Natural killer cell (primary cell): ENCODE measurements at regions not wholly inside any gene's neighbourhood (a gene's known extent, or its start where the extent isn't known, plus 50 kb on each side); places are given as distances from the start of the nearest gene placed in this dataset.

Source experiments
- ATAC-seq, 3 donors: fragments of 150-1000 bp in 2 of 3; fragments of 200-7000 bp in 1 of 3; cut with Tn5 transposase; 1 replicate in 1 of 3; 2 replicates in 2 of 3; pipeline ENCODE4 v1.10.0; 2021; ENCODE audit warnings: mild to moderate bottlenecking in 2 of 3, moderate library complexity in 2 of 3
- DNase-seq, 2 donors: peaks; one replicate each; pipeline versions ENCODE4 v3.0.0 to v3.0.0-alpha.2; 2013 to 2021; ENCODE audit warnings: mixed read lengths in 1 of 2
- H3K27ac ChIP-seq: one replicate; pipeline ENCODE4 v1.5.1; 2013; ENCODE audit warnings: mild to moderate bottlenecking, low read length
- H3K27me3 ChIP-seq: one replicate; pipeline ENCODE4 v1.6.1; 2013; ENCODE audit warnings: low read length; ENCODE audit not compliant: control insufficient read depth, insufficient read depth
- H3K36me3 ChIP-seq: one replicate; pipeline ENCODE4 v1.6.1; 2013; ENCODE audit warnings: low read length; ENCODE audit not compliant: control insufficient read depth, insufficient read depth
- H3K4me1 ChIP-seq: one replicate; pipeline ENCODE4 v1.6.1; 2013; ENCODE audit warnings: low read length; ENCODE audit not compliant: control insufficient read depth, insufficient read depth
- H3K4me3 ChIP-seq: one replicate; pipeline ENCODE4 v1.5.1; 2013; ENCODE audit warnings: low read length
- H3K9me3 ChIP-seq: one replicate; pipeline ENCODE4 v1.6.1; 2013; ENCODE audit warnings: low read length; ENCODE audit not compliant: control insufficient read depth, insufficient read depth
- H3K27ac Mint-ChIP-seq, 2 donors: one replicate each; pipeline ENCODE4 v1.8.0; 2022; ENCODE audit warnings: mild to moderate bottlenecking in 2 of 2, mixed read lengths in 2 of 2, moderate library complexity in 1 of 2
- H3K27me3 Mint-ChIP-seq, 2 donors: one replicate each; pipeline ENCODE4 v1.8.0; 2022; ENCODE audit warnings: low read depth in 2 of 2, mixed read lengths in 2 of 2
- H3K36me3 Mint-ChIP-seq: one replicate; pipeline ENCODE4 v1.8.0; 2022; ENCODE audit warnings: mixed read lengths
- H3K4me1 Mint-ChIP-seq, 2 donors: one replicate each; pipeline ENCODE4 v1.8.0; 2022; ENCODE audit warnings: mixed read lengths in 2 of 2
- H3K4me3 Mint-ChIP-seq: one replicate; pipeline ENCODE4 v1.8.0; 2022; ENCODE audit warnings: mild to moderate bottlenecking, moderate library complexity, mixed read lengths
- H3K9me3 Mint-ChIP-seq, 2 donors: one replicate each; pipeline ENCODE4 v1.8.0; 2022; ENCODE audit warnings: mixed read lengths in 2 of 2
- CTCF ChIP-seq: fragments of 200-600 bp; IDR thresholded peaks from one replicate; pipeline ENCODE4 v1.8.0; 2022; ENCODE audit warnings: antibody characterized with exemption
- WGBS: methylation state at CpG from one replicate; pipeline ENCODE4 v1.1.7; 2013; ENCODE audit warnings: missing lambda C conversion rate; ENCODE audit not compliant: insufficient coverage; 5-methylcytosine and 5-hydroxymethylcytosine counted together
- intact Hi-C: fragments of 100-400 bp; cut with micrococcal nuclease; formaldehyde crosslinking; loops from one replicate; pipeline ENCODE4 v1.14.2; 2022

- Mint-ChIP-seq H3K4me1 (peaks cover 16 to 18% of the 10 kb centered on the region in 2 donors), H3K36me3 (no peaks in the 10 kb centered on the region), H3K27ac (peak overlapping the region in 1 of 2 donors; percentile 66), H3K27me3 (no peaks in the 10 kb centered on the region), H3K4me3 (no peak overlapping the region), H3K9me3 (no peaks in the 10 kb centered on the region)
- Histone ChIP-seq H3K4me3 (no peak overlapping the region), H3K9me3 (no peaks in the 10 kb centered on the region), H3K36me3 (no peaks in the 10 kb centered on the region), H3K27me3 (no peaks in the 10 kb centered on the region), H3K4me1 (peaks cover 10% of the 10 kb centered on the region), H3K27ac (peak overlapping the region; percentile 8)
- intact Hi-C loops: loop anchor here (1.0 kb wide), 1 partner anchor 84 kb away; no protein-coding TSS in a partner anchor
- DNase-seq (peak in 1 of 2 donors; percentile 58), ATAC-seq (peak in 2 of 3 donors; percentile 45 to 49)
- 22% methylated on average over 2 of the region's 4 CpGs for WGBS
- TF ChIP-seq CTCF: peak; percentile 27
These were observed 81.1 kb upstream of the SLC39A10 start for GRCh38 chr2:195575879-195576401.

- peaks cover 10 to 15% of the 10 kb centered on the region in 2 donors for H3K4me1 Mint-ChIP-seq
- no peak for ATAC-seq
- 100% methylated on average over 2 of the region's 2 CpGs for WGBS
- no peak overlapping the region for H3K27ac ChIP-seq
- no peak overlapping the region for H3K4me3 Mint-ChIP-seq
- no peak overlapping the region for H3K27ac Mint-ChIP-seq
- no peaks in the 10 kb centered on the region for H3K36me3 ChIP-seq
- intact Hi-C loops: no loop called here
- H3K36me3 Mint-ChIP-seq: no peaks in the 10 kb centered on the region
- H3K9me3 Mint-ChIP-seq: no peaks in the 10 kb centered on the region
- no peaks in the 10 kb centered on the region for H3K27me3 Mint-ChIP-seq
- no peaks in the 10 kb centered on the region for H3K27me3 ChIP-seq
- TF ChIP-seq CTCF: no peak
- H3K9me3 ChIP-seq: no peaks in the 10 kb centered on the region
- DNase-seq: no peak
- peaks cover 10% of the 10 kb centered on the region for H3K4me1 ChIP-seq
- H3K4me3 ChIP-seq: no peak overlapping the region
These were observed 82.0 kb upstream of the SLC39A10 start for GRCh38 chr2:195575016-195575415.

- peaks cover 13% of the 10 kb centered on the region for H3K4me1 ChIP-seq
- peaks cover 15% of the 10 kb centered on the region in 2 donors for H3K4me1 Mint-ChIP-seq
- 77% methylated on average over 2 of the region's 3 CpGs for WGBS
- H3K27ac Mint-ChIP-seq: no peak overlapping the region
- no peaks in the 10 kb centered on the region for H3K36me3 ChIP-seq
- no peaks in the 10 kb centered on the region for H3K9me3 Mint-ChIP-seq
- no peaks in the 10 kb centered on the region for H3K27me3 ChIP-seq
- intact Hi-C loops: no loop called here
- no peak for TF ChIP-seq CTCF
- no peak overlapping the region for H3K4me3 Mint-ChIP-seq
- ATAC-seq (no peak), DNase-seq (no peak)
- no peaks in the 10 kb centered on the region for H3K27me3 Mint-ChIP-seq
- no peak overlapping the region for H3K4me3 ChIP-seq
- H3K36me3 Mint-ChIP-seq: no peaks in the 10 kb centered on the region
- no peaks in the 10 kb centered on the region for H3K9me3 ChIP-seq
- no peak overlapping the region for H3K27ac ChIP-seq
These were observed 82.7 kb upstream of the SLC39A10 start for GRCh38 chr2:195574312-195574711.
